Esophagus muscularis mucosa (tissue), 4 donors: ENCODE measurements at regions not wholly inside any gene's neighbourhood (a gene's known extent, or its start where the extent isn't known, plus 50 kb on each side); places are given as distances from the start of the nearest gene placed in this dataset.
"Not testable (repeated sequence)": the region's sequence is repeated elsewhere in the genome, so short reads cannot be mapped to it uniquely, and the experiment has no call there.

Experiments used
- DNase-seq: peaks from one replicate; pipeline ENCODE4 v3.0.0-alpha.2; 2017; ENCODE audit errors: extremely low spot score
- H3K27ac ChIP-seq, 4 donors: fragments of 200-600 bp; sonication (generic); replicated peaks in 1 of 4; 1 replicate in 3 of 4; 2 replicates in 1 of 4; pipeline ENCODE4 v1.5.1; 2016 to 2019; ENCODE audit warnings: mild to moderate bottlenecking in 1 of 4
- H3K27me3 ChIP-seq, 4 donors: fragments of 200-600 bp; sonication (generic); one replicate each; pipeline versions ENCODE4 v1.5.1 to v1.6.0; 2016 to 2019
- H3K36me3 ChIP-seq, 4 donors: fragments of 200-600 bp; sonication (generic); one replicate each; pipeline ENCODE4 v1.5.1; 2016 to 2019
- H3K4me1 ChIP-seq, 4 donors: fragments of 200-600 bp; sonication (generic); one replicate each; pipeline ENCODE4 v1.5.1; 2016 to 2019
- H3K4me3 ChIP-seq, 4 donors: fragments of 200-600 bp; sonication (generic); 1 replicate in 2 of 4; 2 replicates in 2 of 4; pipeline ENCODE4 v1.5.1; 2016 to 2019; ENCODE audit warnings: mild to moderate bottlenecking in 4 of 4, moderate library complexity in 1 of 4
- H3K9me3 ChIP-seq, 4 donors: fragments of 200-600 bp; sonication (generic); 1 replicate in 3 of 4; 2 replicates in 1 of 4; pipeline ENCODE4 v1.5.1; 2016 to 2019
- EP300 ChIP-seq: sonication (generic); formaldehyde crosslinking; IDR thresholded peaks from one replicate; pipeline ENCODE4 v1.6.1; 2017; ENCODE audit warnings: antibody characterized with exemption
- POLR2A ChIP-seq: fragments of 450-650 bp; IDR thresholded peaks from one replicate; pipeline ENCODE4 v1.6.1; 2017; ENCODE audit warnings: antibody characterized with exemption, moderate library complexity, mild to moderate bottlenecking, low read depth
- POLR2AphosphoS5 ChIP-seq, 2 donors: sonication (generic); formaldehyde crosslinking; IDR thresholded peaks; one replicate each; pipeline ENCODE4 v1.6.1; 2017; ENCODE audit warnings: antibody characterized with exemption in 2 of 2
- WGBS: methylation state at CpG from one replicate; pipeline ENCODE4 v1.1.5; 2018; 5-methylcytosine and 5-hydroxymethylcytosine counted together
- intact Hi-C: fragments of 100-400 bp; cut with DNase I; formaldehyde crosslinking; loops from one replicate; pipeline ENCODE4 v1.15.1; 2023
- TF ChIP-seq, protein P1 (sequence below), 3 experiments: fragments of 200-600 bp in 2 of 3; fragments of 450-650 bp in 1 of 3; sonication (generic) in 2 of 3; IDR thresholded peaks; one replicate each; pipeline ENCODE4 v1.5.1; 2017 to 2019; ENCODE audit warnings: antibody characterized with exemption in 3 of 3, mild to moderate bottlenecking in 2 of 3, moderate library complexity in 1 of 3

DNA sequence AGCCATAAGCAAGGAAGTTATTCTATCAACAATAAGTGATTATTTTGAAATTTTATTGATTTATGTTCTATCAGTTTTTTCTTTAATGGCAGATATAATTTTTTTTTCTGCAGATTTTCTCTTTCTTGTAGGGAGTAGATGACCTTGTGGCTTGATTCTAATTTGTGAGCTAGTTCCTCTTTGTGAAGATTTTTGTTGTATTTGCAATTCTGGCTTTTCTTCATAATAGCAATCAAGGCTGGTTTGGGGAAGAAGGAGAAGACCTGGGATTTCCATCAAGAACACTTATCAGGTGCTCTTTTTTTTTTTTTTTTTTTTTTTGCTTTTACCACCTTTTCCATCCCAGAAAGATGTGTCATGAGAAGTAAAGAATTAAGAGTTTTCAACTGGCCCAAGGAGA is 324.2 kb upstream of the MAN1A1 start:
- H3K27me3 ChIP-seq, result no peaks in the 10 kb centered on the region
- H3K4me1 ChIP-seq, result no peaks in the 10 kb centered on the region
- no peaks in the 10 kb centered on the region for H3K9me3 ChIP-seq
- TF ChIP-seq, protein P1, sequence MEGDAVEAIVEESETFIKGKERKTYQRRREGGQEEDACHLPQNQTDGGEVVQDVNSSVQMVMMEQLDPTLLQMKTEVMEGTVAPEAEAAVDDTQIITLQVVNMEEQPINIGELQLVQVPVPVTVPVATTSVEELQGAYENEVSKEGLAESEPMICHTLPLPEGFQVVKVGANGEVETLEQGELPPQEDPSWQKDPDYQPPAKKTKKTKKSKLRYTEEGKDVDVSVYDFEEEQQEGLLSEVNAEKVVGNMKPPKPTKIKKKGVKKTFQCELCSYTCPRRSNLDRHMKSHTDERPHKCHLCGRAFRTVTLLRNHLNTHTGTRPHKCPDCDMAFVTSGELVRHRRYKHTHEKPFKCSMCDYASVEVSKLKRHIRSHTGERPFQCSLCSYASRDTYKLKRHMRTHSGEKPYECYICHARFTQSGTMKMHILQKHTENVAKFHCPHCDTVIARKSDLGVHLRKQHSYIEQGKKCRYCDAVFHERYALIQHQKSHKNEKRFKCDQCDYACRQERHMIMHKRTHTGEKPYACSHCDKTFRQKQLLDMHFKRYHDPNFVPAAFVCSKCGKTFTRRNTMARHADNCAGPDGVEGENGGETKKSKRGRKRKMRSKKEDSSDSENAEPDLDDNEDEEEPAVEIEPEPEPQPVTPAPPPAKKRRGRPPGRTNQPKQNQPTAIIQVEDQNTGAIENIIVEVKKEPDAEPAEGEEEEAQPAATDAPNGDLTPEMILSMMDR (IDR thresholded peaks at IDR 0.05), result no peak
- no peak for TF ChIP-seq EP300
- no peak for DNase-seq
- H3K36me3 ChIP-seq, result no peaks in the 10 kb centered on the region
- intact Hi-C loops, result no loop called here
- H3K27ac ChIP-seq, result no peak overlapping the region
- H3K4me3 ChIP-seq, result no peak overlapping the region

DNA sequence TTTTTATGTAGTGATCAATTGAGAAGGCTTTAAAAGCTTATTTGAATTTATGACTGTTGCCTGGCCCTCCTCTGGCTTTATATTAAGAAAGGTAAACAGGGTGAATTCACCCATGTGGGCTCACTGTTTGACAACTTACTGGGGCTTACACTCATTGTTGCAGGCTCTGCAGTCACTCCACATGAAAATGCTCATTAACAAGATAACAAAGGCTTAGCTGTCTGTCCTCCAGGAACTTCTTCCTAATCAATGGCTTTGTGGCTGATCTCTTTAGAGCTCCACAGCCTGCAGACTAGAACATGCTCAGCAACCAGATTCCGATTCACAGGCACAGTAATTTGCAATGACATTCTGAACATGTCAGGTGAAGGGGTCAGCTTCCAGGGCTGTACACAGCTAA is 323.2 kb upstream of the MAN1A1 start:
- no peak overlapping the region for H3K27ac ChIP-seq
- H3K36me3 ChIP-seq, result no peaks in the 10 kb centered on the region
- WGBS, result 88% methylated on average over 1 of the region's 1 CpG
- no peaks in the 10 kb centered on the region for H3K27me3 ChIP-seq
- DNase-seq, result no peak
- no peak overlapping the region for H3K4me3 ChIP-seq
- intact Hi-C loops, result no loop called here
- H3K9me3 ChIP-seq, result no peaks in the 10 kb centered on the region
- no peak for TF ChIP-seq POLR2AphosphoS5 (IDR thresholded peaks at IDR 0.05)
- TF ChIP-seq POLR2A, result no peak
- TF ChIP-seq, protein P1 (IDR thresholded peaks at IDR 0.05), result no peak
- no peak for TF ChIP-seq EP300
- H3K4me1 ChIP-seq, result no peaks in the 10 kb centered on the region

- WGBS, result 88% methylated on average over 2 of the region's 2 CpGs
- DNase-seq, result no peak
- H3K4me1 ChIP-seq, result no peaks in the 10 kb centered on the region
These were observed 321.5 kb upstream of the MAN1A1 start for GRCh38 chr6:119671105-119671504.

GRCh38 chr6:119669221-119669620 is 319.7 kb upstream of the MAN1A1 start:
- Histone ChIP-seq H3K4me1 (no peaks in the 10 kb centered on the region), H3K9me3 (no peaks in the 10 kb centered on the region), H3K27me3 (no peaks in the 10 kb centered on the region), H3K36me3 (no peaks in the 10 kb centered on the region), H3K4me3 (no peak overlapping the region), H3K27ac (no peak overlapping the region)
- TF ChIP-seq EP300, result no peak
- no peak for TF ChIP-seq POLR2A
- TF ChIP-seq, protein P1 (IDR thresholded peaks at IDR 0.05), result no peak
- TF ChIP-seq POLR2AphosphoS5 (IDR thresholded peaks at IDR 0.05), result no peak
- intact Hi-C loops, result no loop called here
- DNase-seq, result no peak

More at GRCh38 chr6:119671105-119671504, 321.5 kb upstream of the MAN1A1 start:
- H3K9me3 ChIP-seq, result no peaks in the 10 kb centered on the region
- TF ChIP-seq, protein P1 (IDR thresholded peaks at IDR 0.05), result no peak
- TF ChIP-seq EP300, result no peak
- TF ChIP-seq POLR2AphosphoS5 (IDR thresholded peaks at IDR 0.05), result no peak
- no peak for TF ChIP-seq POLR2A
- no peak overlapping the region for H3K4me3 ChIP-seq
- intact Hi-C loops, result no loop called here
- H3K27ac ChIP-seq, result no peak overlapping the region
- H3K27me3 ChIP-seq, result no peaks in the 10 kb centered on the region
- no peaks in the 10 kb centered on the region for H3K36me3 ChIP-seq

DNA sequence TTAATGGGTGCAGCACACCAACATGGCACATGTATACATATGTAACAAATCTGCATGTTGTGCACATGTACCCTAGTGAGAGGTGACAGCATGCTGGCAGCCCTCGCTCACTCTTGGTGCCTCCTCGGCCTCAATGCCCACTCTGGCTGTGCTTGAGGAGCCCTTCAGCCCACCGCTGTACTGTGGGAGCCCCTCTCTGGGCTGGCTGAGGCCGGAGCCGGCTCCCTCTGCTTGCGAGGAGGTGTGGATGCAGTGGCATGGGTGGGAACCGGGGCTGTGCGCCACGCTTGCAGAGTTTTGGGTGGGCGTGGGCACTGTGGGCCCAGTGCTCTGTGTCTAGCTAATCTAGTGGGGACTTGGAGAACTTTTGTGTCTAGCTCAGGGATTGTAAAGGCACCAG is 315.9 kb upstream of the MAN1A1 start:
- H3K4me3 ChIP-seq, H3K27ac ChIP-seq, H3K4me1 ChIP-seq, intact Hi-C loops, H3K27me3 ChIP-seq, H3K9me3 ChIP-seq, DNase-seq, H3K36me3 ChIP-seq: not testable (repeated sequence)
- WGBS, result 100% methylated on average over 1 of the region's 10 CpGs
